GM12865 (cell line): ENCODE measurements at regions not wholly inside any gene's neighbourhood (a gene's known extent, or its start where the extent isn't known, plus 50 kb on each side); places are given as distances from the start of the nearest gene placed in this dataset.

Experiments used
- DNase-seq: peaks from one replicate; pipeline ENCODE4 v3.0.0; 2010; ENCODE audit warnings: low read depth
- H3K4me3 ChIP-seq: 2 replicates; pipeline ENCODE4 v1.5.1; 2011; ENCODE audit warnings: mild to moderate bottlenecking, low read depth, low read length, control low read depth
- TF ChIP-seq, protein P1 (sequence below): IDR thresholded peaks from 2 replicates; pipeline ENCODE4 v1.5.1; 2011; ENCODE audit warnings: low read length, control low read depth, low read depth, inconsistent platforms; ENCODE audit not compliant: insufficient read depth; ENCODE audit errors: missing control alignments

DNA sequence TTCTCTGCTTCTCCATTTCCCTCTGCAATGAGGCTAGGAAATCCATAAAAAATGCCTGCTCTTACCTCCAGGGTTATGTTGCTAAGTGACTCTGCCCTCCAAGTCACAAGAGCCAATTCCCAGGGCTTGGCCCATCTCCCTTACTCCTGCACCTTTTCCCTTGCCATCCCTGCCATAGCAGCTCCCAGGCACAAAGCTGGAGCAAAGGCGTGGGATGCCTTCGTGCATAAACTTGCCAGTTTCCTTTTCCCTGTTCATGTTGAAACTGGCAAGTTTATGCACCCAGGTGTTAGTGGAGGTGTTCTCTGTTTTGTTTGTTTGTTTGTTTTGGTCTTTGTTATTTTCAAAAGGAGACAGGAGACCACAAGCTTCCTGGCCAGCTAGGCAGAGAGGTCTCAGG lies 195.1 kb downstream of the ACKR3 start:
- DNase-seq: no peak
- no peak overlapping the region for H3K4me3 ChIP-seq
- TF ChIP-seq, protein P1, sequence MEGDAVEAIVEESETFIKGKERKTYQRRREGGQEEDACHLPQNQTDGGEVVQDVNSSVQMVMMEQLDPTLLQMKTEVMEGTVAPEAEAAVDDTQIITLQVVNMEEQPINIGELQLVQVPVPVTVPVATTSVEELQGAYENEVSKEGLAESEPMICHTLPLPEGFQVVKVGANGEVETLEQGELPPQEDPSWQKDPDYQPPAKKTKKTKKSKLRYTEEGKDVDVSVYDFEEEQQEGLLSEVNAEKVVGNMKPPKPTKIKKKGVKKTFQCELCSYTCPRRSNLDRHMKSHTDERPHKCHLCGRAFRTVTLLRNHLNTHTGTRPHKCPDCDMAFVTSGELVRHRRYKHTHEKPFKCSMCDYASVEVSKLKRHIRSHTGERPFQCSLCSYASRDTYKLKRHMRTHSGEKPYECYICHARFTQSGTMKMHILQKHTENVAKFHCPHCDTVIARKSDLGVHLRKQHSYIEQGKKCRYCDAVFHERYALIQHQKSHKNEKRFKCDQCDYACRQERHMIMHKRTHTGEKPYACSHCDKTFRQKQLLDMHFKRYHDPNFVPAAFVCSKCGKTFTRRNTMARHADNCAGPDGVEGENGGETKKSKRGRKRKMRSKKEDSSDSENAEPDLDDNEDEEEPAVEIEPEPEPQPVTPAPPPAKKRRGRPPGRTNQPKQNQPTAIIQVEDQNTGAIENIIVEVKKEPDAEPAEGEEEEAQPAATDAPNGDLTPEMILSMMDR: no peak

DNA sequence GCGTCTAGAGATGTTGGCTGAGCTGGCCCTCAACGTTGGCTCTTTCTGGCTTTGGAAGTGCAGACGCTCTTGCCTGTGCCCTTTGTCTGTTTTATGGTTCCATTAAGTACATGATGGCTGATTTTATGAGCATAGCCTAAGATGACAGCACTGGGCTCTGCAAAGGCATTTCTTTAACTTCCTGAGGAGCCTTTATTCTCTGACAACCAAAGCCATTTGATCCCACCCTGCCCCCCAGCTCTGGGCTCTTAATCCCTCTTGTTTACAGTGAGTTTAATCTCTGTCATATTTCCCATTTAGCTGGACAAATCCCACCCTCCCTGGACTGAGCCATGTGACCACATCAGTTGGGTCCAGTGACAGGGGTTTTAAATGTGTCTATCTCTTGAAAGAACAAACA lies 195.9 kb downstream of the ACKR3 start:
- TF ChIP-seq, protein P1: no peak
- no peak overlapping the region for H3K4me3 ChIP-seq
- DNase-seq: no peak

DNA sequence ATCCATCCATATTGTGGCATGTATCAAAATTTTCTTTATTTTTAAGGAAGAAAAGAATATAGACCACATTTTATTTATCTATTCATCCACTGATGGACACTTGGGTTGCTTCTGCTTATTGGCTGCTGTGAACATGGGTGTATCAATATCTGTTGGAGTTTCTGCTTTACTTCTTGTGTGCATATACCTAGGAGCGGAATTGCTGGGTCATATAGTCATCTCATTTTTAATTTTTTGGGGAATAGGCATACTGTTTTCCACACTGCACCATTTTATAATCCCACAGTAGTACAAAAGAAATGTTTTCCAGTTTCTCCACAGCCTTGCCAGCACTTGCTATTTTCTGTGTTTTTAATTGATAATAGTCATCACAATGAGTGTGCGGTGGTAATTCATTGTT lies 197.2 kb downstream of the ACKR3 start:
- TF ChIP-seq, protein P1: no peak
- DNase-seq: no peak
- H3K4me3 ChIP-seq: no peak overlapping the region

DNA sequence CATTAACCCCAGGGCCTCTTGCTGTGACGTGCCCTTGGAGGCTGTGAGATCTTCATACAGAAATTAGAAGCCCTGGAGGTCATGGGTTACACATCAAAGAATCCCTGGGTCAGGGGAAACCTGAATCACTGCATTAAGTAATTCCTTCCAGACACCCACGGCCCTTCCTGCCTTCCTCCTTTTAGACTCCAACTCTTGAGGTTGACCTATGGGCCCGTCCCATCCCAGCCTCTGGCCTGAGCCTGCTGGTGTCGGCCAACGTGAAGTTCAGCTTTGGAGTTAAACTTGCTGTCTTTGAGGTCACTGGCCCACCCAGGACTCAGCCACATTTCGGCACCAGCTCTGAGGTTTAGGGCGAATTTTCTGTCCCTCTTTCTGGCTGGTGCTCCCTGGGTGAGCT lies 198.3 kb downstream of the ACKR3 start:
- TF ChIP-seq, protein P1: no peak
- H3K4me3 ChIP-seq: no peak overlapping the region
- no peak for DNase-seq

DNA sequence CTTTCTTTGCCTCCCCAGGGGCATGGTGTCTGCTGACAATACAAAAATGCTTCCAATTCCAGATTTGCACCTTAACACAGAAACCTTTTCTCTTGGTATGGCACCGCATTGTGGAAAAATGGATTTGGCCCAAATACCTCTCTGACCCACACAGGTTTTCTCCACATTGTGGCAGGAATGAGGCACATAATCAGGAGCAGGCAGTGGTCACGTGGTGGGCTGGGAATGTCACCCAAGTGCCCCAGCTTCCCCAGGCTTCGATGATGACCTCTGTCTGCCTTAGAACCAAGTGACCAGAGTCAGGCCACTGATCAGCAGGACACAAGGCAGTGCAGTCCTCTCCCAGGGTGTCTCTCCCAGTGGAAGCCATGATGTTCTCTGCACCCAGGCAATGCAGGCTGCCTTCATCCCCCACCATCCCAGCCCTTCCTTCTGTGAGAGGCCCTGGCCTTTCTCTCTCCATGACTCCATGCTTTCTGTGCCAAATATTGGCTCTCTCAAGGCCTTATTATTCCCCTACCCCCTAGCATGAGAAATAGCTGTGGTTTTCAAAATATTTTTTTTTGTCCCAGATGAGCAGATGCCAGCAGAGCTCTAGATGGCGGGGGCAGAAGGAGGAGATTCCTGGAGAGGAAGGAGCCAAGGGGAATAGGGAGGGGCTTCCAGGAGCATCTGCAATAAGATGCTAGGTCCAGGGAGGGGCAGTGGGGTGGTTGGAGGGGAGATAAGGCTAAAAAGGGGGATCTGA lies 198.9 kb downstream of the ACKR3 start:
- TF ChIP-seq, protein P1: no peak
- no peak overlapping the region for H3K4me3 ChIP-seq
- no peak for DNase-seq

DNA sequence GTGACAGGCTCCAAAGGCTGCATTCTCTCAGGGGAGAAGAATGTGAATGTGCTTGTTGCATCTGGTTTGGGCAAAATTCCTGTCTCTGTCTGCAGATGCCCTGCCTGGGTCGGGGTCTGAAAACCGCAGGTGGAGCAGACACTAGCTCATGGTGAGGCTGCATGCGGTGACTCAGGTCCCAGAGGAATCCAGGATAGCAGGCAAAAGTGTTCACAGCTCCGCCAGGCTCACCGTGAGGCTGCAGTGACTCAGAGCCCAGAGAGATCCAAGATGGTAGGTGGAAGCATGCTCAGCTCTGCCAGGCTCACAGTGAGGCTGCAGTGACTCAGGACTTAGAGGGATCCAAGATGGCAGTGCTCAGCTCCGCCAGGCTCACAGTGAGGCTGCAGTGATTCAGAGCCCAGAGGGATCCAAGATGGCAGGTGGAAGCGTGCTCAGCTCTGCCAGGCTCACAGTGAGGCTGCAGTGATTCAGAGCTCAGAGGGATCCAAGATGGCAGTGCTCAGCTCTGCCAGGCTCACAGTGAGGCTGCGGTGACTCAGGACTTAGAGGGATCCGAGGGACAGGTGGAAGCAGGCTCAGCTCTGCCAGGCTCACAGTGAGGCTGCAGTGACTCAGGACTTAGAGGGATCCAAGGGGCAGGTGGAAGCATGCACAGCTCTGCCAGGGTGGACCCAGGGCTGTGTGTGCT lies 200.5 kb downstream of the ACKR3 start:
- H3K4me3 ChIP-seq: no peak overlapping the region
- DNase-seq: no peak
- TF ChIP-seq, protein P1: no peak
